Neural cell (in vitro differentiated cells): ENCODE measurements at regions not wholly inside any gene's neighbourhood (a gene's known extent, or its start where the extent isn't known, plus 50 kb on each side); places are given as distances from the start of the nearest gene placed in this dataset.
"Not testable (repeated sequence)": the region's sequence is repeated elsewhere in the genome, so short reads cannot be mapped to it uniquely, and the experiment has no call there.

Source experiments
- H2AFZ ChIP-seq: fragments of 200-600, 300-800 bp; sonication (generic), shearing (Covaris generic); 2 replicates; pipeline ENCODE4 v1.6.0; 2014; ENCODE audit warnings: low read depth, mild to moderate bottlenecking, antibody characterized with exemption, low read length, moderate library complexity
- H3F3A ChIP-seq: fragments of 200-600 bp; shearing (Covaris generic); 2 replicates; pipeline ENCODE4 v1.6.1; 2016; ENCODE audit warnings: mild to moderate bottlenecking, moderate library complexity, mixed read lengths, antibody characterized with exemption, low read length; ENCODE audit not compliant: insufficient read depth, poor library complexity, severe bottlenecking
- H3K27ac ChIP-seq: fragments of 200-600, 300-800 bp; sonication (generic), shearing (Covaris generic); 2 replicates; pipeline ENCODE4 v1.5.1; 2014; ENCODE audit warnings: mild to moderate bottlenecking, low read length, moderate library complexity
- H3K27me3 ChIP-seq: fragments of 300-800, 200-600 bp; sonication (generic), shearing (Covaris generic); 2 replicates; pipeline ENCODE4 v1.6.0; 2014; ENCODE audit warnings: mild to moderate bottlenecking, low read depth, low read length, moderate library complexity; ENCODE audit not compliant: insufficient read depth
- H3K36me3 ChIP-seq: fragments of 300-800, 200-600 bp; sonication (generic), shearing (Covaris generic); 2 replicates; pipeline ENCODE4 v1.5.1; 2014; ENCODE audit warnings: mild to moderate bottlenecking, antibody characterized with exemption, low read length, moderate library complexity; ENCODE audit not compliant: insufficient read depth
- H3K4me2 ChIP-seq: fragments of 300-800, 200-600 bp; sonication (generic), shearing (Covaris generic); 2 replicates; pipeline ENCODE4 v1.6.0; 2014; ENCODE audit warnings: mild to moderate bottlenecking, low read length
- H3K4me3 ChIP-seq: fragments of 300-800, 200-600 bp; sonication (generic), shearing (Covaris generic); 2 replicates; pipeline ENCODE4 v1.5.1; 2014; ENCODE audit warnings: mild to moderate bottlenecking, low read length, moderate library complexity
- H3K79me2 ChIP-seq: fragments of 200-600 bp; shearing (Covaris generic); replicated peaks from 2 replicates; pipeline ENCODE4 v1.6.0; 2014; ENCODE audit warnings: mild to moderate bottlenecking, low read length, moderate library complexity; ENCODE audit not compliant: insufficient read depth
- H3K9ac ChIP-seq: fragments of 300-800, 200-600 bp; sonication (generic), shearing (Covaris generic); 2 replicates; pipeline ENCODE4 v1.6.1; 2016; ENCODE audit warnings: mild to moderate bottlenecking, low read length, mixed read lengths
- H3K9me2 ChIP-seq: fragments of 200-600 bp; shearing (Covaris generic); 2 replicates; pipeline ENCODE4 v1.6.1; 2016; ENCODE audit warnings: mild to moderate bottlenecking, low read length, mixed read lengths; ENCODE audit not compliant: insufficient read depth
- H3K9me3 ChIP-seq: fragments of 200-600, 300-800 bp; sonication (generic), shearing (Covaris generic); 2 replicates; pipeline ENCODE4 v1.6.1; 2016; ENCODE audit warnings: mild to moderate bottlenecking, mixed run types, low read length, moderate library complexity, mixed read lengths
- H4K20me1 ChIP-seq: fragments of 200-600 bp; shearing (Covaris generic); 2 replicates; pipeline ENCODE4 v1.6.1; 2016; ENCODE audit warnings: mild to moderate bottlenecking, mixed run types; ENCODE audit not compliant: insufficient read depth
- CTCF ChIP-seq: fragments of 450-650 bp; IDR thresholded peaks from 2 replicates; pipeline ENCODE4 v1.5.1; 2014; ENCODE audit warnings: antibody characterized with exemption, mild to moderate bottlenecking, moderate library complexity; ENCODE audit not compliant: poor library complexity, severe bottlenecking
- EZH2 ChIP-seq: fragments of 200-600, 300-800 bp; shearing (Covaris generic), sonication (generic); IDR thresholded peaks from 2 replicates; pipeline ENCODE4 v1.6.1; 2014; ENCODE audit warnings: antibody characterized with exemption, low read length, borderline replicate concordance, mild to moderate bottlenecking; ENCODE audit not compliant: insufficient read depth, poor library complexity, severe bottlenecking
- MXI1 ChIP-seq: fragments of 450-650 bp; conservative IDR thresholded peaks from 2 replicates; pipeline ENCODE4 v1.6.1; 2014; ENCODE audit warnings: antibody characterized with exemption, mild to moderate bottlenecking; ENCODE audit not compliant: poor library complexity, severe bottlenecking
- POLR2AphosphoS5 ChIP-seq: IDR thresholded peaks from 2 replicates; pipeline ENCODE4 v1.6.1; 2012
- RAD21 ChIP-seq: fragments of 450-650 bp; conservative IDR thresholded peaks from 2 replicates; pipeline ENCODE4 v1.6.1; 2014; ENCODE audit warnings: antibody characterized with exemption, mild to moderate bottlenecking, moderate library complexity
- SMC3 ChIP-seq: fragments of 450-650 bp; conservative IDR thresholded peaks from 2 replicates; pipeline ENCODE4 v1.6.1; 2014; ENCODE audit warnings: antibody characterized with exemption, mild to moderate bottlenecking, moderate library complexity; ENCODE audit not compliant: poor library complexity
- TAF1 ChIP-seq: IDR thresholded peaks from 2 replicates; pipeline ENCODE4 v1.6.1; 2012; ENCODE audit warnings: low read depth
- TF ChIP-seq, protein P1 (sequence below): IDR thresholded peaks from 2 replicates; pipeline ENCODE4 v1.6.1; 2012; ENCODE audit warnings: borderline replicate concordance

DNA sequence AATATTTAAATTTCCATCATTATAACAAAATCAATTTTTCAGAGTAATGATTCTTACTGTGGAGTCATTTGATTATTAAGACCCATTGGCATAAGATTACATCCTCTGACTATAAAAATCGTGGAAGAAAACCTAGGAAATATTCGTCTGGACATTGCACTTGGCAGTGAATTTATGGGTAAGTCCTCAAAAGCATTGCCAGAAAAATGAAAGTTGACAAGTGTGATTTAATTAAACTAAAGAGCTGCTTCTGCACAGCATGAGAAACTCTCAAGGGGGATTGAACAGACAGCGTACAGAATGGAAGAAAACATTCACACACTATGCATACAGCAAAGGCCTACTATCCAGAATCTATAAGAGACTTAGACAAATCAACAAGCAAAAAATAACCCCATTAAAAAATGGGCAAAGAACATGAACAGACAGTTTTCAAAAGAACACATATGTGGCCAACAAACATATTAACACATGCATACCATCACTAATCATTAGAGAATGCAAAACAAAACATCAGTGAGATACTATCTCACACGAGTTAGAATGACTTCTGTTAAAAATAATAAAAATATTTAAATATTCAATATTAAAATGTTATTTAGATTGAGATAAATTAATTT is 111.4 kb downstream of the CCDC74A start:
- H3K27ac ChIP-seq, H2AFZ ChIP-seq, H3K9me2 ChIP-seq, H3F3A ChIP-seq, H3K9ac ChIP-seq, H4K20me1 ChIP-seq, H3K79me2 ChIP-seq, H3K27me3 ChIP-seq, H3K4me2 ChIP-seq, H3K9me3 ChIP-seq, H3K4me3 ChIP-seq, H3K36me3 ChIP-seq: not testable (repeated sequence)

- Histone ChIP-seq H4K20me1 (no peaks in the 10 kb centered on the region), H3K27me3 (no peaks in the 10 kb centered on the region), H3K27ac (no peak overlapping the region), H2AFZ (no peak overlapping the region), H3K36me3 (no peaks in the 10 kb centered on the region), H3K4me2 (no peak overlapping the region), H3K9ac (no peak overlapping the region), H3K9me3 (no peaks in the 10 kb centered on the region), H3K9me2 (no peaks in the 10 kb centered on the region), H3K4me3 (no peak overlapping the region), H3F3A (no peaks in the 10 kb centered on the region), H3K79me2 (no peaks in the 10 kb centered on the region)
- TF ChIP-seq POLR2AphosphoS5 (no peak), TAF1 (no peak)
- TF ChIP-seq, protein P1, sequence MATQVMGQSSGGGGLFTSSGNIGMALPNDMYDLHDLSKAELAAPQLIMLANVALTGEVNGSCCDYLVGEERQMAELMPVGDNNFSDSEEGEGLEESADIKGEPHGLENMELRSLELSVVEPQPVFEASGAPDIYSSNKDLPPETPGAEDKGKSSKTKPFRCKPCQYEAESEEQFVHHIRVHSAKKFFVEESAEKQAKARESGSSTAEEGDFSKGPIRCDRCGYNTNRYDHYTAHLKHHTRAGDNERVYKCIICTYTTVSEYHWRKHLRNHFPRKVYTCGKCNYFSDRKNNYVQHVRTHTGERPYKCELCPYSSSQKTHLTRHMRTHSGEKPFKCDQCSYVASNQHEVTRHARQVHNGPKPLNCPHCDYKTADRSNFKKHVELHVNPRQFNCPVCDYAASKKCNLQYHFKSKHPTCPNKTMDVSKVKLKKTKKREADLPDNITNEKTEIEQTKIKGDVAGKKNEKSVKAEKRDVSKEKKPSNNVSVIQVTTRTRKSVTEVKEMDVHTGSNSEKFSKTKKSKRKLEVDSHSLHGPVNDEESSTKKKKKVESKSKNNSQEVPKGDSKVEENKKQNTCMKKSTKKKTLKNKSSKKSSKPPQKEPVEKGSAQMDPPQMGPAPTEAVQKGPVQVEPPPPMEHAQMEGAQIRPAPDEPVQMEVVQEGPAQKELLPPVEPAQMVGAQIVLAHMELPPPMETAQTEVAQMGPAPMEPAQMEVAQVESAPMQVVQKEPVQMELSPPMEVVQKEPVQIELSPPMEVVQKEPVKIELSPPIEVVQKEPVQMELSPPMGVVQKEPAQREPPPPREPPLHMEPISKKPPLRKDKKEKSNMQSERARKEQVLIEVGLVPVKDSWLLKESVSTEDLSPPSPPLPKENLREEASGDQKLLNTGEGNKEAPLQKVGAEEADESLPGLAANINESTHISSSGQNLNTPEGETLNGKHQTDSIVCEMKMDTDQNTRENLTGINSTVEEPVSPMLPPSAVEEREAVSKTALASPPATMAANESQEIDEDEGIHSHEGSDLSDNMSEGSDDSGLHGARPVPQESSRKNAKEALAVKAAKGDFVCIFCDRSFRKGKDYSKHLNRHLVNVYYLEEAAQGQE: no peak
These were observed 113.9 kb downstream of the CCDC74A start for GRCh38 chr2:131641414-131642206.

DNA sequence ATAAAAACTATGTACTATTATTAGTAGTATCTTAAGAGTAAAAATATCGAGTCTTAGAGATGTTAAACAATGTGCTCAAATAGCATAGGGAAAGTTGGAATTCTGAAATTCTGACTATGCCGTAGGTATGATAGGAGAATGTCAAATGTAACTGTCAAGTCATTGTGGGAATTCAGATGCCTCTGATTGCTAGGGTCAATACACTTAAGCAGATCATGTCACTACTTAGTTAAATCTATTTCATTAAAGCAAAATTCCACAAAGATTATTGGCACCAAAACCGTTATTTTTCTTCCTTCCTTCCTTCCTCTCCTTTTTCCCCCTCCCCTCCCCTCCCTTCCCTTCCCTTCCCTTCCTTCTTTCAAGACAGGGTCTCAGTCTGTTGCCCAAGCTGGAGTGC is 115.5 kb downstream of the CCDC74A start:
- not testable (repeated sequence) for H3F3A ChIP-seq, H4K20me1 ChIP-seq, H3K36me3 ChIP-seq, H3K27ac ChIP-seq, H3K9ac ChIP-seq, H3K4me3 ChIP-seq, H2AFZ ChIP-seq, H3K4me2 ChIP-seq, H3K27me3 ChIP-seq, H3K9me2 ChIP-seq, H3K79me2 ChIP-seq, H3K9me3 ChIP-seq

DNA sequence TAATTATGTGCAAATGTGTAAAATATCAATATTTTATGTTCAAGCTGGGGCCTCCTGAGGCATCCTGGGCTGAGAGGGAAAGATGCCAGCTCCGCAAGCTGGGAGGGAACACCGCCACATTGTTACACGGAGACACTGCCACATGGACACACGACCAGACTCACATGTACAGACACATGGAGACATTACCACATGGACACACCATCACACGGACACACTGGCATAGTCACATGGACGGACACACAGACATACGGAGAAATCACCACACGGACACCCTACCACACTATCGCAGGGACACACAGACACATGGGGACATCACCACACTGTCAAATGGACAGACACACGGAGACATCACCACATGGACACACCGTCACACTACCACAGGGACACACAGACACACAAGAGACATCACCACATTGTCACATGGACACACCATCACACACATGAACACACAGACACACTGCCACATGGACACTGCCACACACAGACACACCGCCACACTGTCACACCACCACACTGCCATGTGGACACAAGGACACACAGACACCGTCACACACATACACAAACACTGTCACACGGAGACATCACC is 117.6 kb downstream of the CCDC74A start:
- H2AFZ ChIP-seq: no peak overlapping the region
- H3F3A ChIP-seq: no peaks in the 10 kb centered on the region
- H3K4me2 ChIP-seq: no peak overlapping the region
- H3K4me3 ChIP-seq: no peak overlapping the region
- H3K27ac ChIP-seq: no peak overlapping the region
- no peaks in the 10 kb centered on the region for H4K20me1 ChIP-seq
- no peaks in the 10 kb centered on the region for H3K9me2 ChIP-seq
- no peaks in the 10 kb centered on the region for H3K9me3 ChIP-seq
- no peaks in the 10 kb centered on the region for H3K79me2 ChIP-seq
- no peak overlapping the region for H3K9ac ChIP-seq
- no peaks in the 10 kb centered on the region for H3K36me3 ChIP-seq
- no peaks in the 10 kb centered on the region for H3K27me3 ChIP-seq
- TF ChIP-seq SMC3 (no peak), MXI1 (no peak), TAF1 (no peak), EZH2 (no peak), POLR2AphosphoS5 (no peak), RAD21 (no peak), CTCF (no peak)
- TF ChIP-seq, protein P1: no peak
